ENCODE measurements at regions not wholly inside any gene's neighbourhood (a gene's known extent, or its start where the extent isn't known, plus 50 kb on each side); places are given as distances from the start of the nearest gene placed in this dataset.

DNA sequence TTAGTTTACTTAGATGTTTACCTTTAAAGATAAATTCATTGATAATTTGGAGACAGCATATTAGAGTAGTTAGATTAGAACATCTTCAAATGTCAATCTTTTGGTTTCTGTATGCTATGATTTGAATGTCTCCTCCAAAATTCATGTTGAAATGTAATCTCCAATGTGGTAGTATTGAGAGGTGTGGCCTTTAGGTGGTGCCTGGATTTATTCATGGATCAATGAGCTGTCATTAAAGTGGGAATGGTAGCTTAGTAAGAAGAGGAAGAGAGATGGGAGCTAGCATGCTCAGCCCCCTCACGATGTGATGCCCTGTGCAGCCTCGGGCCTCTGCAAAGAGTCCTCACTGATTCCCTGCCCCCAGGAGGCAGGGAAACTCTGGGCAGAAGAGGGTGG lies 133.6 kb upstream of the TUT7 start:
- TF ChIP-seq, protein P1, sequence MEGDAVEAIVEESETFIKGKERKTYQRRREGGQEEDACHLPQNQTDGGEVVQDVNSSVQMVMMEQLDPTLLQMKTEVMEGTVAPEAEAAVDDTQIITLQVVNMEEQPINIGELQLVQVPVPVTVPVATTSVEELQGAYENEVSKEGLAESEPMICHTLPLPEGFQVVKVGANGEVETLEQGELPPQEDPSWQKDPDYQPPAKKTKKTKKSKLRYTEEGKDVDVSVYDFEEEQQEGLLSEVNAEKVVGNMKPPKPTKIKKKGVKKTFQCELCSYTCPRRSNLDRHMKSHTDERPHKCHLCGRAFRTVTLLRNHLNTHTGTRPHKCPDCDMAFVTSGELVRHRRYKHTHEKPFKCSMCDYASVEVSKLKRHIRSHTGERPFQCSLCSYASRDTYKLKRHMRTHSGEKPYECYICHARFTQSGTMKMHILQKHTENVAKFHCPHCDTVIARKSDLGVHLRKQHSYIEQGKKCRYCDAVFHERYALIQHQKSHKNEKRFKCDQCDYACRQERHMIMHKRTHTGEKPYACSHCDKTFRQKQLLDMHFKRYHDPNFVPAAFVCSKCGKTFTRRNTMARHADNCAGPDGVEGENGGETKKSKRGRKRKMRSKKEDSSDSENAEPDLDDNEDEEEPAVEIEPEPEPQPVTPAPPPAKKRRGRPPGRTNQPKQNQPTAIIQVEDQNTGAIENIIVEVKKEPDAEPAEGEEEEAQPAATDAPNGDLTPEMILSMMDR (IDR thresholded peaks at IDR 0.05; ENCODE audit: insufficient read depth, low read depth, low read length) = no peak
- no peak for TF ChIP-seq EZH2 (IDR thresholded peaks at IDR 0.05; ENCODE audit: insufficient read depth, low read length)

Measured in astrocyte (in vitro differentiated cells and primary cell).